ENCODE measurements at regions not wholly inside any gene's neighbourhood (a gene's known extent, or its start where the extent isn't known, plus 50 kb on each side); places are given as distances from the start of the nearest gene placed in this dataset.
"Not testable (repeated sequence)": the region's sequence is repeated elsewhere in the genome, so short reads cannot be mapped to it uniquely, and the experiment has no call there.

- H3K4me3 ChIP-seq (ENCODE audit: low read length in 2 of 2); H3K9me3 ChIP-seq (ENCODE audit: control insufficient read depth in 2 of 2, low read length in 2 of 2); H3K27ac ChIP-seq (ENCODE audit: low read length); H3K27me3 ChIP-seq (ENCODE audit: control insufficient read depth in 1 of 2, insufficient read depth in 2 of 2, low read length in 2 of 2); H3K9ac ChIP-seq (ENCODE audit: low read length in 2 of 2); H3K4me1 ChIP-seq (ENCODE audit: control insufficient read depth, insufficient read depth, low read length); H3K36me3 ChIP-seq (ENCODE audit: control insufficient read depth in 2 of 2, insufficient read depth in 2 of 2, low read length in 2 of 2): not testable (repeated sequence)
Measured at GRCh38 chr9:67635067-67635466, 223.7 kb upstream of the ANKRD20A1 start.

GRCh38 chr9:67611900-67612299 is 246.8 kb upstream of the ANKRD20A1 start:
- H3K9ac ChIP-seq (ENCODE audit: low read length in 2 of 2); H3K4me3 ChIP-seq (ENCODE audit: low read length in 2 of 2); H3K27me3 ChIP-seq (ENCODE audit: control insufficient read depth in 1 of 2, insufficient read depth in 2 of 2, low read length in 2 of 2); H3K36me3 ChIP-seq (ENCODE audit: control insufficient read depth in 2 of 2, insufficient read depth in 2 of 2, low read length in 2 of 2); H3K4me1 ChIP-seq (ENCODE audit: control insufficient read depth, insufficient read depth, low read length); H3K27ac ChIP-seq (ENCODE audit: low read length); H3K9me3 ChIP-seq (ENCODE audit: control insufficient read depth in 2 of 2, low read length in 2 of 2): not testable (repeated sequence)

GRCh38 chr9:67609872-67610271 is 248.9 kb upstream of the ANKRD20A1 start:
- H3K36me3 ChIP-seq (ENCODE audit: control insufficient read depth in 2 of 2, insufficient read depth in 2 of 2, low read length in 2 of 2); H3K4me1 ChIP-seq (ENCODE audit: control insufficient read depth, insufficient read depth, low read length); H3K4me3 ChIP-seq (ENCODE audit: low read length in 2 of 2); H3K9me3 ChIP-seq (ENCODE audit: control insufficient read depth in 2 of 2, low read length in 2 of 2); H3K27me3 ChIP-seq (ENCODE audit: control insufficient read depth in 1 of 2, insufficient read depth in 2 of 2, low read length in 2 of 2); H3K9ac ChIP-seq (ENCODE audit: low read length in 2 of 2); H3K27ac ChIP-seq (ENCODE audit: low read length): not testable (repeated sequence)

- H3K27me3 ChIP-seq (ENCODE audit: control insufficient read depth in 1 of 2, insufficient read depth in 2 of 2, low read length in 2 of 2); H3K4me3 ChIP-seq (ENCODE audit: low read length in 2 of 2); H3K36me3 ChIP-seq (ENCODE audit: control insufficient read depth in 2 of 2, insufficient read depth in 2 of 2, low read length in 2 of 2); H3K27ac ChIP-seq (ENCODE audit: low read length); H3K9me3 ChIP-seq (ENCODE audit: control insufficient read depth in 2 of 2, low read length in 2 of 2); H3K4me1 ChIP-seq (ENCODE audit: control insufficient read depth, insufficient read depth, low read length); H3K9ac ChIP-seq (ENCODE audit: low read length in 2 of 2): not testable (repeated sequence)
Measured at GRCh38 chr9:67609435-67609834, 249.3 kb upstream of the ANKRD20A1 start.

GRCh38 chr9:67605113-67605512 is 253.6 kb upstream of the ANKRD20A1 start:
- not testable (repeated sequence) for H3K27ac ChIP-seq (ENCODE audit: low read length); H3K27me3 ChIP-seq (ENCODE audit: control insufficient read depth in 1 of 2, insufficient read depth in 2 of 2, low read length in 2 of 2); H3K4me1 ChIP-seq (ENCODE audit: control insufficient read depth, insufficient read depth, low read length); H3K9me3 ChIP-seq (ENCODE audit: control insufficient read depth in 2 of 2, low read length in 2 of 2); H3K36me3 ChIP-seq (ENCODE audit: control insufficient read depth in 2 of 2, insufficient read depth in 2 of 2, low read length in 2 of 2); H3K9ac ChIP-seq (ENCODE audit: low read length in 2 of 2); H3K4me3 ChIP-seq (ENCODE audit: low read length in 2 of 2)

GRCh38 chr9:67603609-67604008 is 255.1 kb upstream of the ANKRD20A1 start:
- H3K27ac ChIP-seq (ENCODE audit: low read length); H3K4me3 ChIP-seq (ENCODE audit: low read length in 2 of 2); H3K4me1 ChIP-seq (ENCODE audit: control insufficient read depth, insufficient read depth, low read length); H3K9ac ChIP-seq (ENCODE audit: low read length in 2 of 2); H3K27me3 ChIP-seq (ENCODE audit: control insufficient read depth in 1 of 2, insufficient read depth in 2 of 2, low read length in 2 of 2); H3K36me3 ChIP-seq (ENCODE audit: control insufficient read depth in 2 of 2, insufficient read depth in 2 of 2, low read length in 2 of 2); H3K9me3 ChIP-seq (ENCODE audit: control insufficient read depth in 2 of 2, low read length in 2 of 2): not testable (repeated sequence)

GRCh38 chr9:67592424-67592823 is 266.3 kb upstream of the ANKRD20A1 start:
- not testable (repeated sequence) for H3K9ac ChIP-seq (ENCODE audit: low read length in 2 of 2); H3K4me3 ChIP-seq (ENCODE audit: low read length in 2 of 2); H3K36me3 ChIP-seq (ENCODE audit: control insufficient read depth in 2 of 2, insufficient read depth in 2 of 2, low read length in 2 of 2); H3K4me1 ChIP-seq (ENCODE audit: control insufficient read depth, insufficient read depth, low read length); H3K27ac ChIP-seq (ENCODE audit: low read length); H3K27me3 ChIP-seq (ENCODE audit: control insufficient read depth in 1 of 2, insufficient read depth in 2 of 2, low read length in 2 of 2); H3K9me3 ChIP-seq (ENCODE audit: control insufficient read depth in 2 of 2, low read length in 2 of 2)

GRCh38 chr9:67555874-67556273 is 302.9 kb upstream of the ANKRD20A1 start:
- not testable (repeated sequence) for H3K9ac ChIP-seq (ENCODE audit: low read length in 2 of 2); H3K27ac ChIP-seq (ENCODE audit: low read length); H3K27me3 ChIP-seq (ENCODE audit: control insufficient read depth in 1 of 2, insufficient read depth in 2 of 2, low read length in 2 of 2); H3K9me3 ChIP-seq (ENCODE audit: control insufficient read depth in 2 of 2, low read length in 2 of 2); H3K36me3 ChIP-seq (ENCODE audit: control insufficient read depth in 2 of 2, insufficient read depth in 2 of 2, low read length in 2 of 2); H3K4me1 ChIP-seq (ENCODE audit: control insufficient read depth, insufficient read depth, low read length); H3K4me3 ChIP-seq (ENCODE audit: low read length in 2 of 2)

- not testable (repeated sequence) for H3K9me3 ChIP-seq (ENCODE audit: control insufficient read depth in 2 of 2, low read length in 2 of 2); H3K27me3 ChIP-seq (ENCODE audit: control insufficient read depth in 1 of 2, insufficient read depth in 2 of 2, low read length in 2 of 2); H3K4me1 ChIP-seq (ENCODE audit: control insufficient read depth, insufficient read depth, low read length); H3K27ac ChIP-seq (ENCODE audit: low read length); H3K9ac ChIP-seq (ENCODE audit: low read length in 2 of 2); H3K36me3 ChIP-seq (ENCODE audit: control insufficient read depth in 2 of 2, insufficient read depth in 2 of 2, low read length in 2 of 2); H3K4me3 ChIP-seq (ENCODE audit: low read length in 2 of 2)
Measured at GRCh38 chr9:67550044-67550443, 308.7 kb upstream of the ANKRD20A1 start.

GRCh38 chr9:67529834-67530233 is 328.9 kb upstream of the ANKRD20A1 start:
- not testable (repeated sequence) for H3K9me3 ChIP-seq (ENCODE audit: control insufficient read depth in 2 of 2, low read length in 2 of 2); H3K4me1 ChIP-seq (ENCODE audit: control insufficient read depth, insufficient read depth, low read length); H3K4me3 ChIP-seq (ENCODE audit: low read length in 2 of 2); H3K36me3 ChIP-seq (ENCODE audit: control insufficient read depth in 2 of 2, insufficient read depth in 2 of 2, low read length in 2 of 2); H3K27me3 ChIP-seq (ENCODE audit: control insufficient read depth in 1 of 2, insufficient read depth in 2 of 2, low read length in 2 of 2); H3K9ac ChIP-seq (ENCODE audit: low read length in 2 of 2); H3K27ac ChIP-seq (ENCODE audit: low read length)

- H3K27ac ChIP-seq (ENCODE audit: low read length); H3K4me3 ChIP-seq (ENCODE audit: low read length in 2 of 2): not testable (repeated sequence)
Measured at GRCh38 chr9:67516938-67517337, 341.8 kb upstream of the ANKRD20A1 start.

GRCh38 chr9:67514587-67514986 is 344.1 kb upstream of the ANKRD20A1 start:
- H3K27me3 ChIP-seq (ENCODE audit: control insufficient read depth in 1 of 2, insufficient read depth in 2 of 2, low read length in 2 of 2); H3K4me1 ChIP-seq (ENCODE audit: control insufficient read depth, insufficient read depth, low read length); H3K27ac ChIP-seq (ENCODE audit: low read length); H3K9me3 ChIP-seq (ENCODE audit: control insufficient read depth in 2 of 2, low read length in 2 of 2); H3K4me3 ChIP-seq (ENCODE audit: low read length in 2 of 2); H3K9ac ChIP-seq (ENCODE audit: low read length in 2 of 2); H3K36me3 ChIP-seq (ENCODE audit: control insufficient read depth in 2 of 2, insufficient read depth in 2 of 2, low read length in 2 of 2): not testable (repeated sequence)

More at GRCh38 chr9:67516938-67517337, 341.8 kb upstream of the ANKRD20A1 start:
- H3K4me1 ChIP-seq (ENCODE audit: control insufficient read depth, insufficient read depth, low read length); H3K9ac ChIP-seq (ENCODE audit: low read length in 2 of 2); H3K9me3 ChIP-seq (ENCODE audit: control insufficient read depth in 2 of 2, low read length in 2 of 2); H3K36me3 ChIP-seq (ENCODE audit: control insufficient read depth in 2 of 2, insufficient read depth in 2 of 2, low read length in 2 of 2); H3K27me3 ChIP-seq (ENCODE audit: control insufficient read depth in 1 of 2, insufficient read depth in 2 of 2, low read length in 2 of 2): not testable (repeated sequence)

Data from stomach smooth muscle (tissue), 2 donors.